ENCODE measurements at regions not wholly inside any gene's neighbourhood (a gene's known extent, or its start where the extent isn't known, plus 50 kb on each side); places are given as distances from the start of the nearest gene placed in this dataset.
"Not testable (repeated sequence)": the region's sequence is repeated elsewhere in the genome, so short reads cannot be mapped to it uniquely, and the experiment has no call there.

DNA sequence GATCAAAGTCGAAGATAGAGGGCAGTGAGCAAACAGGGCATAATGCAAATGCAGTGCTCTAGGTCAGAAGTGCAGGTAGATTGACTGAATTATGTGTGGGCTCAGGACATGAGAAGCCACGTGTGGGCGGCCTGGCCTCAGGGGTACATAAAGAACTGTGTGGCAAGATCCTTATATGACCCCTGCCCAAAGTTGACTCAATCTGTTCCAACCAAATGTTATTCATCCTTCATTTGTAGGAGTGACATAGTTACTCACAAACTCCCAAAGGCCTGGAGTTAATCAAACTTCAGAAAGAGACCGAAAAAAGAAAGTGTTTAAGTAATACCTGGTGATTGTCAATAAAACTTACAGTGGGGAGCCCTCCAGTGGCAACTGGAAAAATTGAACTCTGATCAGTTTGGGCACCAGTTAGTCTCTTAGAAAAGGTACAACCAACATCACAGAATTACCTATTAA, 150.4 kb upstream of the FAR2 start:
- DNase-seq: no peak

DNA sequence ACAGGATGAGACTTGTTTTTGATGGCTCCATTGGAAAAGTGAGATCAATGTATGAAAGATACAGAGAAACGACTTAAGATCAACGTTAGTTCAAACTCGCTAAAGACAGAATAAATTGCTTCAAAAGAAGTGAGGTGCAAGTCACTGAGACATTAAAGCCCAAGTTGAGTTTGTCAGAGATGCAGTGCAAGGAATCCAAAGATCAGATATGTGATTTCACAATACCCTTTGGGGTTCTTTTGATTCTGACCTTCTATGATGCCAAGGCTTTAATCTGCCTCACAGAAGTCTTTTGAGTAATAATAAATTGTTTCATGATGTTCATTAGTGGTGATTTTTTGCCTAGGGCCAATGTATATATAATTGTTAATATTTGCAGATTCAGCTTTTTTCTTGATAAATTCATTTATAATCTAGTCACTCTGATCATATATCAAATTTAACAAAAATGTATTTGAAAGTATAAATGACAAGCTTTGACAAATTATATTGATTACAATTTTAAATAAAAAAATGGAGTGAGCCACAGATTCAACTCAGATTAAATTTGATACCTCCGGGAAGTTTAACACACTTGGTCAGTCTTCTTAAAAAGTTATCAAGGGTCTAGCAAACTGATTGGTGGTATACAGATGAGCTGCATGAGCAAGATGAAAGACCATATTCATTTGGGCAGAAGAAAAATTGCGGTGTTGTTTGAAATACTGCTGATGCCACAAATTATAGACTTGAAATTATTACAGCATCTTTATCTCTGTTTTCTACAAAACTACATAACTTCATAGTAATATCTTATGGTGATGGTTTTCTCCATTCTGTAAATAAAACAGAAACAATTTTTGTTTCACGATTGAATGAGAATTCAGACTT, 144.8 kb upstream of the FAR2 start:
- no peak for DNase-seq

DNA sequence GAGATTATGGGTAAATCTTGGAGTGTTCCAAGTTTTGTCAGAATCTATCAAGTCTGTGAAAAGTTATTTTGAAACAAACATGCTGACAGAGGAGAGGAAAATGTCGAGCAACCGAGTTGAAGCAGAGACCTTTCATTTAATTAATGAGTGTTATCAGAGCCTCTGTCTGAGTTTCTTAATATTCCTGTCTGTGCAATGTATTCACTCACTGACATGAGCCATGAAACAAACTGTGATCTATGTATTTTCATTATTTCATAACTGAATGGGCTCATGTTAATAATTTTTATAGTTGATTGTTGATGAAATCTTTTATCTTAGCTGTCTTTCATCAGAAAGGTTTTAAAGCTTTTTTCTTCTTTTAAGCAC, 144.2 kb upstream of the FAR2 start:
- DNase-seq: no peak

DNA sequence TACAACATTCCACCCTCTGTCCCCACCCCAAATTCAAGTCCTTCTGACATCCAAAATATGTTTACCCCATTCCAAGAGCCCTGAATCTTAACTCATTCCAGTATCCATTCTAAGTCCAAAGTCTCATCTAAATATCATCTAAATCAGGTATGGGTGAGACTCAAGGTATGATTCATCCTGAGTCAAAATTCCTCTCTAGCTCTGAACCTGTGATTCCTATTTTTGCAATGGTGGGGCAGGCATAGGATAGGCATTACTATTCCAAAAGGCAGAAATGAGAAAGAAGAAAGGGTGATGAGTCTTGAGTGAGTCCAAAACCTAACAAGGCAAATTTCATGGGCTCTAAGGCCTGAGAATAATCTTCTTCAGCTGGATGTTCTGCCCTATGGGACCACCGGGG, 140.3 kb upstream of the FAR2 start:
- no peak for DNase-seq

DNA sequence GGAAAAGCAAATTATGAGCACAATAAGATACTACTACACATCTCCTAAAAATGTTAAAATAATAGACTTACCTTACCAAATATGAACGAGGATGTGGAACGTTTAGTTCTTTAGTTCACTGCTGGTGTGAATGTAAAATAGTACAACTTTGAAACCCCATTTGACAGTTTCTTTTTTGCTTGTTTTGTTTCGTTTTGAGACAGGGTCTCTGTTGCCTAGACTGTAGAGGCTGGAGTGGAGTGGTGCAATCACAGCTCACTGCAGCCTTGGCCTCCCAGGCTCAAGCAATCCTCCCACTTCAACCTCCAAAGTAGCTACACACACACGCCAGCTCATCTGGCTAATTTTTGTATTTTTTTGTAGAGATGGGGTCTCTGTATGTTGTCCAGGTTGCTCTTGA, 136.4 kb upstream of the FAR2 start:
- no peak for DNase-seq

DNA sequence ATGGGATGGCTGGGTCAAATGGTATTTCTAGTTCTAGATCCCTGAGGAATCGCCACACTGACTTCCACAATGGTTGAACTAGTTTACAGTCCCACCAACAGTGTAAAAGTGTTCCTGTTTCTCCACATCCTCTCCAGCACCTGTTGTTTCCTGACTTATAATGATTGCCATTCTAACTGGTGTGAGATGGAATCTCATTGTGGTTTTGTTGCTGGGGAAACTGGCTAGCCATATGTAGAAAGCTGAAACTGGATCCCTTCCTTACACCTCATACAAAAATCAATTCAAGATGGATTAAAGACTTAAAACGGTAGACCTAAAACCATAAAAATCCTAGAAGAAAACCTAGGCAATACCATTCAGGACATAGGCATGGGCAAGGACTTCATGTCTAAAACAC, 131.5 kb upstream of the FAR2 start:
- not testable (repeated sequence) for DNase-seq

DNA sequence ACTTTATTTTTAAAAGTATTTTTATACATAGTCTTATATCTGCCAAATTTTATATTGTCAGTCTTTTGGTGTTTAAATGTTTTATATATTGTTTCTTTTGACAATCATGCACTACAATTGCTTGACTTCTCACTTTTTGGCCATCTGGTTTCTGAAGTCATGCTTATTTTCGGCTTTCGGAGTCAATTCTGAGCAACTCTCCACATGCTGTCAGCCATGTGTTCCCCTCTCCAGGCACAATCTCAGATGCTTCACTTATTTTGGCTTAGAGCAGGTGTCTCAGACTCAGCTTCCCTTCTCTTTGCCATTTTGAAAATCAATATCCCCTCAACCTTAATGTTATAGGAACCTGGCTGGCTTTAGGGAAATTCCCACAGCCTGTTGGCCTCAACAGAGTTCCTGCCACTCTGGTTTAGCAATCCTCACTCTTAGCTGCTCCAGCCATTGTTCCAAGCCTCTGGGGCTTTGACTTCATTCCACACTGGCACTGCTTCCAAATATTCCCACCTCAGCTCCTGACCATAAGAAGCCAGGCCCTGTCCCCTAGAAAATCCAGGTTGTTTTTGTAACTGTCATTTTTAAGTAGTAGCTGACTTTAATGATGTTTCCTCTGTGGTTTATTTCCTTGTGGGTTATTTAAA, 125.5 kb upstream of the FAR2 start:
- DNase-seq: no peak

DNA sequence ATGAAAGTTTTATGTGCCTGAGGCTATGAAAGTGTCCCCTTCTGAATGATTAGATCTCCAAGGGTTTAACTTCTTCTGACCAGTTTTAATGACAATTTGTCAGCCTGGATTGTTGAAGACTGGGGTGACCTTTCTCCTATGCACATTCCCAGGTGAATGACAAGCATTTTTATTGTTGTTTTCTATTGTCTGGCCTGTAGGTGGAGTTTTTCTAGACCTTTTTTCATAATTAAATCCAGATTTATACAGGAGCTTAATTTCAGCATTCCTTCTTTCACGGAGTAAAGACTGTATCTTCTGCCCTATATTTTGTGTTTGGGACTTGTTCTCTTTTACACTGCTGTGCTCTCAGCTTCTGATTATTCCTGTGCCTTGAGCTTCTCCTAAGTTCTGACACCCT, 125.0 kb upstream of the FAR2 start:
- no peak for DNase-seq

DNA sequence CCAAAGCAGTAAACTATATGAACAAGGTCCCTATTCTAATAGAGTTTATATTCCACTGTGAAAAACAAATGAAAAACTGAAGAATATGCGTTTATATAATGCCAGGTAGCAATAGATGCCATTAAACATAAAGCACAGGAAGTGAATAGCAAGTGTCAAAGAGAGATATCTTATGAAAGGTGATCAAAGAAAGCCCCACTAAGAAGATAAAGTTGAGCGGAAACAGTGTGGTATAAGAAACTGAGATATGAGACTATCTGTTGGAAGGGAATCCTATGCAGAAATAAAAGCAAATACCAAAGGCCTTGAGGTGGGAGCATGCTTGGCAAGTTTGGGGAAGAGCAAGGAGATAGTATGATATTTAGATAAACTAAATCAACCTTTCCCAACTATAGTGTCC, 123.1 kb upstream of the FAR2 start:
- DNase-seq: no peak

DNA sequence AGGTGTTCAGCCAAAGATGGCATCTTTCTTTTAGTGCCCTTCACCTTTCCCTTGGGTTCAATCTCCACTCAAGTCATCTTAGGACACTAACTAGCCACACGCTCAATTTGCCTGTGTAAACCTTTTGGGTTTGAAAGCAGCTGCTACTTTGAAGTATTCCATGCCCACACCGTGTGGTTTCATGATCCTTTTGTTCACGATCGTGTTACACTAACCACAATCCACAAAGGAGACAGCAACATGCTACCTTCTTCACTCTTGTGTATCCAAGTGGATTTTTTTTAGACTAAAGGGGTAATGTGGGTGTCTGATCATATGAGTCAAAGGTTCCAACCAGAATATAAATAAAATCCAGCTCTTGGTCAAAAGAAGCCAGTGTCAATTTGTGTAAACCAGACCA, 122.7 kb upstream of the FAR2 start:
- no peak for DNase-seq

DNA sequence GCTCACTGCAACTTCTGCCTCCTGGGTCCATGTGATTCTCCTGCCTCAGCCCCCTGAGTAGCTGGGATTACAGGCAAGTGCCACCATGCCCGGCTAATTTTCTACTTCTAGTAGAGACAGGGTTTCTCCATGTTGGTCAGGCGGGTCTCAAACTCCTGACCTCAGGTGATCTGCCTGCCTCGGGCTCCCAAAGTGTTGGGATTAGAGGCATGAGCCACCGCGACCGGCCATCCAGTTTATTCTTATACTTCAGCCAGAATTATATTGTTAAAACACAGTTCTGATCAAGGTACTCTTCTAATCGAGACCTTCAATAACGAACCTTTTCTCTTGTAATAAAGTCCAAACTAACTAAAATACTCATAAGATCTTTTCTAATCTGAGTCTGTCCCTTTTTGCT, 119.6 kb upstream of the FAR2 start:
- not testable (repeated sequence) for DNase-seq

DNA sequence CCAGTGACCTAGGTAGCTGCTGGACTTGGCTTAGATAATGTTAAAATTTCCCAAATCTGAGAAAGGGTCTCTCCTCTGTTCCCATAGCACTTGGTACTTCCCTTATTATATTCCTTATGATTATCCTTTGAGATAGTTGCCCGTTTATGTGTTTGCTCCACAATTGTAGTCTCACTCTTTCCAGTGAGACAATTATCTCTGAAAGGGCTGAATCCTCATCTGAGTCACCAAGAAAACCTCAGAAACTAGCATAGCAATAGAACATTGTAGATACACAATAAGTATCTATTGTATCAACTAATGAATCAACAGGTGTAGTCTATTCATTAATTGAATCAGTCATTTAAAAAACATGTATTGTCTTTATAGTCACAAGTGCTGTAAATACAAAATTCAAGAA, 119.1 kb upstream of the FAR2 start:
- DNase-seq: no peak

DNA sequence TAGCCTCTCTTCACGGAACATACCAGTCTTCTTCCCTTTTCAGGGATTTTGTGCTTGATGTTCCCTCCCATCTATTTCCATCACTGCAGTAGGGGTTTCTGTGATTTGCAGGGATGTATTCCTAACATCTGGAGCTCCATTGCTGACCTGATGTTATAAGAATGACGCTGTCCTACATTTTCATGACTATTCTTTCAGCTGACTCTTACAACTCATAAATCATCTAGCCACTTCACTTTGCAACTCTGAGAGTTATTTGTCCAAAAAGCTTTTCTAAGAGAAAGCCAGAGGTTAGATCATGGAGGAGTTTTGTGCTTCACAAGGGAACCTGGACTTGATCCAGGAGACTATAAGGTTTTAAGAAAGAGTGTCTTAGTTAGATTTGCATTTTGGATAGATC, 116.6 kb upstream of the FAR2 start:
- no peak for DNase-seq

DNA sequence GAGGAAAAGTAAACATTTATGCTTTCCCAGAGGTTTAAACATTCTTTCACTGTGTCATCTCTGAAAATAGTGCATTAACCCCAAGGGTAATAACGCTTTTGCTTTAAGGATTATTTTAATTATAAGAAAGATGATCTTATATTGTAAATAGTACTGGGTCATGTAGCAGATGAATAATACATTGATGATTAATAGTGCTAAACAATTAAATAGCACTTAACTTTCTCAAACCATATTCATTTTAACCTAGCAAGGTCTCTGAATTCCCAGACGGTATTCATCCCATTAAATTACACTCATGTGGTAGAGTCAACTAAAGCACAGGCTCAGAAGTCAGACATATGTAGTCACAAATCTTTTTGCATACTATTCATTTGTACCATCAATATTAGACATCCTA, 115.6 kb upstream of the FAR2 start:
- no peak for DNase-seq

DNA sequence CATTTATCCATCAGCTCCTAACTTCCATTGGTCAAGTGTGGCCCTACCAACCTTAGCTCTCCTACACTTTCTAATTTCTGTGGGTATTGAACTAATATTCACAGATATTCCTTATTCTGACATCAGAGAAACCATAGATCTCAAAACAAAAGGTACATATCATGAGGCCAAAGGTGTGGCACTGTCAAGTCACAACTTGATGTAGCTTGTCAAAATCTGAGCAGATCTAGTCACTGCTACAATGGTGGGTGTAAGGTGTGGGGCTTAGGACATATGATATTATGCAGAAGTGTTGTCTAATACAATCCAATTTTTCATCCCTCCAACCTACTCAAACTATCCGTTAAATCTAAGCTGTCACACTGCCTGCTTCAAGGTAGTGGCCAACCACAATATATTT, 114.0 kb upstream of the FAR2 start:
- DNase-seq: no peak

DNA sequence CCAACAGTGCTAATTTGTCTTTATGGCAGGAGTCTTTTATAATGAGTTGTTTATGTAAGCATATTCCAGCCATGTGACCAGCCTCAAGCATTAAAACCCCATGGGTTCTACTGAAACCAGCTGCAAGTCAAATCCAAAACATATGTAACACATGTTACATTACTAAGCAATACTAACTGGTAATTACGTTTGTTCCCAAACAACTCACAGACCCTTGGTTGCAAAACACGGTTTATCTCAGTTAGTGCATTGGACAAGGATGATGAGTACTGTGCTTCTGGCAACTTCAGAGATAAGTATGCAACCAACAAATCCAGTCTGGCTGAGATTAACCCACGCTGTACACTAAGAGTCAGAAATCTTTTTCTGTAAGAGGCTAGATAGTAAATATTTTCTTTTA, 110.1 kb upstream of the FAR2 start:
- DNase-seq: no peak

DNA sequence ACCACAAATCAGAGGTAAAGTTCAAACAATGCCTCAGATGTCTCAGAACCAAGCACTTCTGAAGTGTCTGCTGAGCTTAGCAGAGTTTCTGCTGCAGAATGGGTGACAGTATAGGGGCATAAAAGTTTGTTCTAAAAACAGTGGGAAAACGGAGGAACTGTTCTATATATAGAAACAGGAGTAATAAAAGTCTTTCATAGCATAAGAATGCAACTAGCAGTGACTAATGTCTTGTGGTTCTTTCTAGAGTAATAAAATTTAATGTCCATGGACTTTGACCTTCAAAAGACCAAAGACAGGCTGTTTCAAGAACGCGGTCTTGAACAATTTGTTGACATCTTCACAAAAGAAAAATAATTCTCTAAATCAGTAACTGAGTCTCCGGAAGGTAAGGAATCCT, 107.5 kb upstream of the FAR2 start:
- no peak for DNase-seq

DNA sequence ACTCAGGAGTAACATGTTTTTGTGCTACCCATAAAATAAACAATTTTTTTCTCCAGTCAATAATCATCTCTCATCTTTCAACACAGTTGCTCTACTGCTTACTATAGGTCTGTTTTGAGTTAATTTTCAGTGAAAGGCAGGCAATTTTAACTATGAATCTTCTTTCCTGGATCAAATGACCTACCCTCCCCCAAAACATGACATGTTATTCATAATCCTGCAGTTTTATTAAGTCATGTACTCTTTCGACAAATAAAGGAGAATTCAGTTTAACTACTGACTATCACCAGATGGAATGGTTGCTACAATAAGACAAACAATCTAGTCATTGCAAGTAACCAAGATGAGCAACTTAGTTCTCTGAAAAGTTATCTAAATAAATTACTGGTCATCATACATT, 106.0 kb upstream of the FAR2 start:
- DNase-seq: no peak

DNA sequence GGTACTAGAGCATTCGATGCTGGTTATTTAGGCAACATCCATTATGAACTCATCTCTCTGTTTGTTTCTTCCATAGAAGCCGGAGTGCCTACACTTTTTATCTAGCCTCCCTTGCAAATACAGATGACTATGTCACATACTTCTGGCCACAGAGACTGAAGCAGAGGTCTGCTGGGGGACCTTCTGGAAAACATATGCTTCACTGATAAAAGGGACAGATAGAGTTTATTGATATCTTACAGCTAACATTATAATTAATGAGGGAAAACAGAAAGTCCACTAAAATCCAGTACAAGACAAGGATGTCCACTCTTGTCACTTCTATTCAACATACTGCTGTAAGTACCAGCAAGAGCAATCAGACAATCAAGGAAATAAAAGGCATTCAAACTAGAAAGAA, 104.3 kb upstream of the FAR2 start:
- no peak for DNase-seq

DNA sequence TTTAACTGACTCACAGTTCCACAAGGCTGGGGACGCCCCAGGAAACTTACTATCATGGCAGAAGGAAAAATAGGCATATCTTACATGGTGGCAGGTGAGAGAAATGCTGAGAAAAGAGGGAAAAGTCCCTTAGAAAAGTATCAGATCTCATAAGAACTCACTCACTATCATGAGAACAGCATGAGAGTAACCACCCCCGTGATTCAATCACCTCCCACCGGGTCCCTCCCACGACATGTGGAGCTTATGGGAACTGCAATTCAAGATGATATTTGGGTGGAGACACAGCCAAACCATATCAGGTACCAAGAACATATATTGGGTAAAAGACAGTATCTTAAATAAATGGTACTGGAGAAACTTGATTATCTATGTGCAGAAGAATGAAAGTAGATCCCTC, 100.3 kb upstream of the FAR2 start:
- no peak for DNase-seq

DNA sequence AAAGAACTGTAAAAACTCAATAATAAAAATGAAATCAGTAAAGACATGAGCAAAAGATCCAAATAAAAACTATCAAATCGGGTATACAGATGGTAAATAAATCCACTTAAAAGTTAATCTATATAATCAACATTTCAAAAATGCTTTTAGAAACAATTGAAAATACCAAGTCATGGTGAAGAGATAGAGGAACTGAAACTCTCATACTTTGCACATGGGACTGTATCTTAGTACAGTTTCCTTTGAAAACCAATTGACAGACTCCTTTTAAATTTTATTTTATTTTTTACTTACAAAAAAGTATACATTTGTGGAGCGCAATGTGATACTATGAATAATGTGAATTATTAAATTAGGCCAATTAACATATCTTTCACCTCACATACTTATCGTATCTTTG, 98.6 kb upstream of the FAR2 start:
- no peak for DNase-seq

DNA sequence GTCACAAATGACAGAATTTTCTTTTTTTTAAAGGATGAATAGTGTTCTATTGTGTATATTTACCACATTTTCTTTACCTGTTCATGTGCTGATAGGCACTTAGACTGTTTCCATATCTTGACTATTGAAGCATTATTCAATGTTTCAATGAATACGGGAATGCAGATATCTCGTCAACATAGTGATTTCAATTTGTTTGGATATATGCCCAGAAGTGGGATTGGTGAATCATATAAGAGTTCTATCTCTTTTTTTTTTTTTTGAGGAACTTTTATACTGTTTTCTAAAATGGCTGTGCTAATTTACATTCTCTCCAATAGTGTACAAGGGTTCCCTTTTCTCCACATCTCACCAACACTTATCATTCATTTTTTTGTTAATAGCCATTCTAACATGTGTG, 97.9 kb upstream of the FAR2 start:
- no peak for DNase-seq

DNA sequence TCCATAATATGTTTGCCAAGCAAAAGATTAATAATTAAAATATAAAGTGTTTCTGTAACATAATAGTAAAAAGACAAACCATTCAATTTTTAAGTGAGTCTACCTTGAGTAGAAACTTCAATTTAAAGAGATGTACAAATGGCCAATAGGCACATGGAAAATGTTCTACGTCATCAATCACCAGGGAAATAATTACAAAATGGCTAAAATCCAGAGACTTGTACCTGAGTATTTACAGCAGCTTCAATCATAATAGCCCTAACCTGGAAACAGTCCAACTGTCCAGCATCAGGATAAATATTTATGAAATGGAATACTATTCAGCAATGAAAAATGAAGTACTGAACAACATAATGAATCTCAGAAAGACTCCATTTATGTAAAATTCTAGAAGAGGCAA, 95.5 kb upstream of the FAR2 start:
- DNase-seq: no peak

DNA sequence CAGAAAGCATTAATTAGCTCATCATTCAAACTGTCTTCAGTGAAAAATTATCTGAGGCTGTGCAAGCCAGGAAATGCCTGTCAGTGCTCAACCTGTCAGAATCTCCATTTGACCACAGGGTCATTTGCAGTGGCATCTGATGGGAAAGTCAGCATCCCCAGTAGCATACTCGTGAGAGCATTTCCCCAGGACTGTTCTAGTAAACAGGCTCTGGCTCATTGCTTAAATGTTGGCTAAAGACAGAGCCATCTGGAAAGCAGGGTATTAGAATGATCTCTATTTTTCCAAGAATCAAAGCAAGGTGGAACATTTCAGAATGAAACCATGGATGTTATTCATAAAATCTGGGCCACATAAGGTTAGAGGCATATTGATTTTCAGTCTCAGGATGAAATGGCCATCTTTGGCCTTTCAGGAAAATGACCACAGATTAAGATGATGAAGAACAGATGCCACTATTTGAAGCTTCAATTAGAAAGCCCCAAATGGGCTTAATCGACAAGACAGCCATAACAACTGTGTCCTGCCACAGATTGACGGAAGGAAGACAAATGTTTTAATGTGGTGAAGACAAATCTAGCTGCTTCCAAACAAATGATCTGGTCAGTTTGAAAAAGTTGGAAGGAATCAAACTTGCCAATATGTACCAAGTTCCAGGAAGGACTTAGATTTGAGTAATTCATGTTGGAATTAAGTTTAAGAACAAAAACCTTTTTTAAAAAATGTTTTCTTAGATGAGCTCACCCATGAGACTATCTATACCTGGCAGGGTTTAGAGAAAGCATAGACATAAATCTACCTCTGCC, 94.0 kb upstream of the FAR2 start:
- DNase-seq: no peak

Measured in CD4-positive, alpha-beta T cell treated with Interleukin-21 for 1 hour (primary cell).